ENCODE measurements at regions not wholly inside any gene's neighbourhood (a gene's known extent, or its start where the extent isn't known, plus 50 kb on each side); places are given as distances from the start of the nearest gene placed in this dataset.
A peak's percentile ranks its signal among the peaks of the same experiment; 100 is the strongest.

- no peaks in the 10 kb centered on the region for H3K9me3 ChIP-seq (replicated peaks in 1 of 2; ENCODE audit: control insufficient read depth in 1 of 2, insufficient read depth in 1 of 2, low read length in 2 of 2)
- intact Hi-C loops (cut with micrococcal nuclease) = no loop called here
- Mint-ChIP-seq H3K27ac (no peak overlapping the region), H3K9me3 (peaks cover 0 to 3% (median 0%) of the 10 kb centered on the region in 7 donors), H3K27me3 (ENCODE audit: low read depth in 3 of 3) (peaks cover 0 to 2% (median 0%) of the 10 kb centered on the region in 3 donors), H3K4me1 (peaks cover 29% of the 10 kb centered on the region), H3K36me3 (no peaks in the 10 kb centered on the region), H3K4me3 (no peak overlapping the region)
- peaks cover 22 to 27% of the 10 kb centered on the region in 2 donors for H3K4me1 ChIP-seq (ENCODE audit: control insufficient read depth in 1 of 2, insufficient read depth in 2 of 2, low read length in 2 of 2)
- H3K79me2 ChIP-seq (ENCODE audit: insufficient read depth, low read length) = no peaks in the 10 kb centered on the region
- no peak overlapping the region for H3K4me3 ChIP-seq (replicated peaks in 1 of 3; ENCODE audit: low read depth in 2 of 3, low read length in 3 of 3)
- no peak overlapping the region for H3K27ac ChIP-seq (ENCODE audit: low read depth in 1 of 2, low read length in 2 of 2)
- no peak for DNase-seq
- H4K20me1 ChIP-seq (ENCODE audit: insufficient read depth, low read length) = no peaks in the 10 kb centered on the region
- H3K27me3 ChIP-seq (ENCODE audit: control insufficient read depth in 2 of 2, insufficient read depth in 2 of 2, low read length in 2 of 2) = no peaks in the 10 kb centered on the region
- no peak overlapping the region for H3K4me2 ChIP-seq (replicated peaks; ENCODE audit: extremely low read depth, low read length, poor library complexity, severe bottlenecking)
- WGBS (ENCODE audit: insufficient coverage) = no CpG with 5 or more reads among the region's 2 CpGs
- H3K9ac ChIP-seq (ENCODE audit: insufficient read depth, low read length, poor library complexity, severe bottlenecking) = no peak overlapping the region
- TF ChIP-seq CTCF (IDR thresholded peaks at IDR 0.05) = no peak
- H2AFZ ChIP-seq (ENCODE audit: insufficient read depth, low read depth, low read length, poor library complexity, severe bottlenecking) = no peak overlapping the region
- no peaks in the 10 kb centered on the region for H3K36me3 ChIP-seq (replicated peaks in 1 of 2; ENCODE audit: control insufficient read depth in 1 of 2, insufficient read depth in 2 of 2, low read length in 2 of 2)
Observed at GRCh38 chr11:104690241-104690640, 208.0 kb downstream of the CASP12 start.

GRCh38 chr11:104688731-104689130 lies 209.5 kb downstream of the CASP12 start:
- Histone ChIP-seq H3K36me3 (replicated peaks in 1 of 2; ENCODE audit: control insufficient read depth in 1 of 2, insufficient read depth in 2 of 2, low read length in 2 of 2) (no peaks in the 10 kb centered on the region), H3K79me2 (ENCODE audit: insufficient read depth, low read length) (no peaks in the 10 kb centered on the region), H2AFZ (ENCODE audit: insufficient read depth, low read depth, low read length, poor library complexity, severe bottlenecking) (no peak overlapping the region), H3K27me3 (ENCODE audit: control insufficient read depth in 2 of 2, insufficient read depth in 2 of 2, low read length in 2 of 2) (no peaks in the 10 kb centered on the region), H3K4me1 (ENCODE audit: control insufficient read depth in 1 of 2, insufficient read depth in 2 of 2, low read length in 2 of 2) (peaks cover 11 to 20% of the 10 kb centered on the region in 2 donors), H4K20me1 (ENCODE audit: insufficient read depth, low read length) (no peaks in the 10 kb centered on the region), H3K4me3 (replicated peaks in 1 of 3; ENCODE audit: low read depth in 2 of 3, low read length in 3 of 3) (peak overlapping the region in 1 of 3 experiments; percentile 18), H3K9ac (ENCODE audit: insufficient read depth, low read length, poor library complexity, severe bottlenecking) (no peak overlapping the region), H3K9me3 (replicated peaks in 1 of 2; ENCODE audit: control insufficient read depth in 1 of 2, insufficient read depth in 1 of 2, low read length in 2 of 2) (no peaks in the 10 kb centered on the region), H3K4me2 (replicated peaks; ENCODE audit: extremely low read depth, low read length, poor library complexity, severe bottlenecking) (peak overlapping the region; percentile 41), H3K27ac (ENCODE audit: low read depth in 1 of 2, low read length in 2 of 2) (peak overlapping the region in 1 of 2 donors; percentile 30)
- Mint-ChIP-seq H3K4me1 (peaks cover 27% of the 10 kb centered on the region), H3K4me3 (peak overlapping the region in 1 of 2 donors; percentile 7), H3K27ac (peak overlapping the region in 4 of 7 donors; percentile 15 to 79 (median 51)), H3K36me3 (no peaks in the 10 kb centered on the region), H3K9me3 (peaks cover 0 to 3% (median 0%) of the 10 kb centered on the region in 7 donors), H3K27me3 (ENCODE audit: low read depth in 3 of 3) (peaks cover 0 to 2% (median 0%) of the 10 kb centered on the region in 3 donors)
- DNase-seq = peak; percentile 21 to 84 (median 35)
- TF ChIP-seq CTCF (IDR thresholded peaks at IDR 0.05) = no peak
- WGBS (ENCODE audit: insufficient coverage) = no CpG with 5 or more reads among the region's 4 CpGs
- intact Hi-C loops (cut with micrococcal nuclease) = no loop called here

Data from CD14-positive monocyte (primary cell).